Hindlimb muscle (tissue), 1 donor: ENCODE measurements at regions not wholly inside any gene's neighbourhood (a gene's known extent, or its start where the extent isn't known, plus 50 kb on each side); places are given as distances from the start of the nearest gene placed in this dataset.

ENCODE experiments used
- DNase-seq: peaks from one replicate; pipeline ENCODE4 v3.0.0-alpha.2; 2013

- no peak for DNase-seq
These were observed 277.0 kb downstream of the MEX3B start for GRCh38 chr15:81768773-81769172.

GRCh38 chr15:81766829-81767475, 278.9 kb downstream of the MEX3B start:
- DNase-seq = no peak

- DNase-seq = no peak
These were observed 280.0 kb downstream of the MEX3B start for GRCh38 chr15:81765816-81766215.

GRCh38 chr15:81763304-81763703, 282.5 kb downstream of the MEX3B start:
- DNase-seq = no peak

GRCh38 chr15:81760686-81761085, 285.1 kb downstream of the MEX3B start:
- DNase-seq = no peak

GRCh38 chr15:81758818-81759284, 287.0 kb downstream of the MEX3B start:
- no peak for DNase-seq

- no peak for DNase-seq
These were observed 290.2 kb downstream of the MEX3B start for GRCh38 chr15:81755626-81756025.

GRCh38 chr15:81754078-81754477, 291.7 kb downstream of the MEX3B start:
- no peak for DNase-seq

GRCh38 chr15:81752974-81753373, 292.8 kb downstream of the MEX3B start:
- DNase-seq = no peak

GRCh38 chr15:81752546-81752942, 293.3 kb downstream of the MEX3B start:
- DNase-seq = peak; percentile 68

- DNase-seq = no peak
These were observed 293.8 kb downstream of the MEX3B start for GRCh38 chr15:81751816-81752545.

- DNase-seq = no peak
These were observed 294.6 kb downstream of the MEX3B start for GRCh38 chr15:81751256-81751655.

GRCh38 chr15:81749716-81750375, 296.0 kb downstream of the MEX3B start:
- DNase-seq = no peak

GRCh38 chr15:81747482-81747881, 298.3 kb downstream of the MEX3B start:
- no peak for DNase-seq

- no peak for DNase-seq
These were observed 298.8 kb downstream of the MEX3B start for GRCh38 chr15:81747026-81747425.

GRCh38 chr15:81744364-81744763, 301.5 kb downstream of the MEX3B start:
- DNase-seq = no peak

GRCh38 chr15:81740416-81740815, 305.4 kb downstream of the MEX3B start:
- DNase-seq = no peak

GRCh38 chr15:81729340-81729739, 316.5 kb downstream of the MEX3B start:
- DNase-seq = no peak

GRCh38 chr15:81728726-81729125, 317.1 kb downstream of the MEX3B start:
- no peak for DNase-seq

- DNase-seq = no peak
These were observed 320.2 kb downstream of the MEX3B start for GRCh38 chr15:81725590-81725989.

GRCh38 chr15:81724536-81724935, 321.3 kb downstream of the MEX3B start:
- no peak for DNase-seq

GRCh38 chr15:81723701-81724100, 322.1 kb downstream of the MEX3B start:
- peak; percentile 85 for DNase-seq

- peak; percentile 51 for DNase-seq
These were observed 322.6 kb downstream of the MEX3B start for GRCh38 chr15:81723113-81723651.
